Mesenchymal stem cell (in vitro differentiated cells and primary cell): ENCODE measurements at regions not wholly inside any gene's neighbourhood (a gene's known extent, or its start where the extent isn't known, plus 50 kb on each side); places are given as distances from the start of the nearest gene placed in this dataset.
A peak's percentile ranks its signal among the peaks of the same experiment; 100 is the strongest.

ENCODE experiments used
- DNase-seq: peaks from one replicate; pipeline ENCODE4 v3.0.0-alpha.2; 2013
- H2AFZ ChIP-seq: one replicate; pipeline ENCODE4 v1.6.1; 2013; ENCODE audit warnings: low read depth, mild to moderate bottlenecking, control low read depth, inconsistent platforms, low read length, moderate library complexity
- H2AK5ac ChIP-seq: 2 replicates; pipeline ENCODE4 v1.6.1; 2013; ENCODE audit warnings: low read length, moderate library complexity, mild to moderate bottlenecking, inconsistent platforms; ENCODE audit not compliant: severe bottlenecking
- H2BK120ac ChIP-seq: one replicate; pipeline ENCODE4 v1.6.1; 2013; ENCODE audit warnings: low read depth, mild to moderate bottlenecking, inconsistent platforms, low read length, moderate library complexity
- H2BK12ac ChIP-seq, 2 experiments: one replicate each; pipeline ENCODE4 v1.6.1; 2013; ENCODE audit warnings: inconsistent platforms in 2 of 2, low read length in 2 of 2, mild to moderate bottlenecking in 2 of 2, moderate library complexity in 2 of 2, control low read depth in 1 of 2
- H2BK15ac ChIP-seq: one replicate; pipeline ENCODE4 v1.6.1; 2013; ENCODE audit warnings: mild to moderate bottlenecking, low read depth, inconsistent platforms; ENCODE audit not compliant: poor library complexity, severe bottlenecking
- H2BK5ac ChIP-seq: 2 replicates; pipeline ENCODE4 v1.6.1; 2013; ENCODE audit warnings: low read depth, mild to moderate bottlenecking, low read length, control low read depth, inconsistent platforms; ENCODE audit not compliant: poor library complexity, severe bottlenecking
- H3K14ac ChIP-seq, 2 experiments: one replicate each; pipeline ENCODE4 v1.6.1; 2013; ENCODE audit warnings: inconsistent platforms in 2 of 2, low read length in 2 of 2, control low read depth in 1 of 2, mild to moderate bottlenecking in 1 of 2, moderate library complexity in 1 of 2
- H3K18ac ChIP-seq, 2 experiments: one replicate each; pipeline ENCODE4 v1.6.1; 2013; ENCODE audit warnings: inconsistent platforms in 2 of 2, low read length in 2 of 2, control low read depth in 1 of 2, low read depth in 1 of 2, mild to moderate bottlenecking in 1 of 2
- H3K23ac ChIP-seq, 2 experiments: one replicate each; pipeline ENCODE4 v1.6.1; 2013; ENCODE audit warnings: inconsistent platforms in 2 of 2, low read length in 2 of 2, mild to moderate bottlenecking in 2 of 2, moderate library complexity in 2 of 2, control low read depth in 1 of 2
- H3K27ac ChIP-seq: 2 replicates; pipeline ENCODE4 v1.5.1; 2013; ENCODE audit warnings: mild to moderate bottlenecking, moderate library complexity, low read length, control low read depth, inconsistent platforms; ENCODE audit not compliant: poor library complexity, severe bottlenecking
- H3K27me3 ChIP-seq, 2 experiments: 2 replicates each; pipeline versions ENCODE4 v1.6.1 to v1.7.0; 2013; ENCODE audit warnings: low read length in 2 of 2, mild to moderate bottlenecking in 2 of 2, moderate library complexity in 2 of 2, control low read depth in 1 of 2, inconsistent platforms in 1 of 2; ENCODE audit not compliant: control insufficient read depth in 1 of 2, insufficient read depth in 1 of 2
- H3K36me3 ChIP-seq, 2 experiments: 2 replicates each; pipeline versions ENCODE4 v1.6.1 to v1.7.0; 2013; ENCODE audit warnings: low read length in 2 of 2, control low read depth in 1 of 2, inconsistent platforms in 1 of 2, low read depth in 1 of 2, mild to moderate bottlenecking in 1 of 2; ENCODE audit not compliant: insufficient read depth in 2 of 2, control insufficient read depth in 1 of 2
- H3K4ac ChIP-seq, 2 experiments: one replicate each; pipeline ENCODE4 v1.6.1; 2013; ENCODE audit warnings: inconsistent platforms in 2 of 2, low read length in 2 of 2, mild to moderate bottlenecking in 2 of 2, moderate library complexity in 2 of 2, control low read depth in 1 of 2, low read depth in 1 of 2
- H3K4me1 ChIP-seq: 2 replicates; pipeline ENCODE4 v1.6.1; 2013; ENCODE audit warnings: low read depth, low read length, control low read depth; ENCODE audit not compliant: control insufficient read depth, insufficient read depth
- H3K4me2 ChIP-seq: 2 replicates; pipeline ENCODE4 v1.6.1; 2013; ENCODE audit warnings: low read length, mild to moderate bottlenecking, inconsistent platforms; ENCODE audit not compliant: poor library complexity, severe bottlenecking
- H3K4me3 ChIP-seq, 2 experiments: 2 replicates each; pipeline versions ENCODE4 v1.5.1 to v1.7.0; 2013; ENCODE audit warnings: low read length in 2 of 2, mild to moderate bottlenecking in 2 of 2, control low read depth in 1 of 2, low read depth in 1 of 2; ENCODE audit not compliant: insufficient read depth in 1 of 2
- H3K79me1 ChIP-seq: replicated peaks from 2 replicates; pipeline ENCODE4 v1.6.1; 2013; ENCODE audit warnings: mild to moderate bottlenecking, control low read depth, low read length, inconsistent platforms; ENCODE audit not compliant: poor library complexity, severe bottlenecking
- H3K9ac ChIP-seq: 2 replicates; pipeline ENCODE4 v1.7.0; 2013; ENCODE audit warnings: mild to moderate bottlenecking, low read length, moderate library complexity
- H3K9me3 ChIP-seq: 2 replicates; pipeline ENCODE4 v1.7.0; 2013; ENCODE audit warnings: mild to moderate bottlenecking, low read length; ENCODE audit not compliant: control insufficient read depth
- H4K8ac ChIP-seq: one replicate; pipeline ENCODE4 v1.6.1; 2013; ENCODE audit warnings: inconsistent platforms, mild to moderate bottlenecking, low read length, moderate library complexity
- H4K91ac ChIP-seq: one replicate; pipeline ENCODE4 v1.6.1; 2013; ENCODE audit warnings: mild to moderate bottlenecking, low read length, inconsistent platforms
- WGBS: methylation state at CpG from one replicate; pipeline ENCODE4 v1.1.7; 2013; ENCODE audit warnings: mixed read lengths; 5-methylcytosine and 5-hydroxymethylcytosine counted together

GRCh38 chr5:112112346-112112745 is 306.7 kb downstream of the EPB41L4A start:
- DNase-seq, result no peak
- Histone ChIP-seq H3K4me1 (no peaks in the 10 kb centered on the region), H3K4me2 (no peak overlapping the region), H4K91ac (no peak overlapping the region), H3K4me3 (no peak overlapping the region), H3K36me3 (no peaks in the 10 kb centered on the region), H3K79me1 (no peaks in the 10 kb centered on the region), H3K14ac (no peak overlapping the region), H3K23ac (no peak overlapping the region), H3K4ac (no peak overlapping the region), H2AFZ (no peak overlapping the region), H2BK5ac (no peak overlapping the region), H3K27me3 (no peaks in the 10 kb centered on the region), H3K18ac (no peak overlapping the region), H2AK5ac (no peak overlapping the region), H2BK120ac (no peak overlapping the region), H2BK12ac (no peak overlapping the region), H4K8ac (no peak overlapping the region), H3K27ac (no peak overlapping the region), H3K9me3 (no peaks in the 10 kb centered on the region), H2BK15ac (no peak overlapping the region), H3K9ac (no peak overlapping the region)
- 22% methylated on average over 2 of the region's 2 CpGs for WGBS

GRCh38 chr5:112109331-112110007 is 309.6 kb downstream of the EPB41L4A start:
- Histone ChIP-seq H3K27me3 (no peaks in the 10 kb centered on the region), H2BK5ac (no peak overlapping the region), H2AK5ac (no peak overlapping the region), H3K4me3 (no peak overlapping the region), H3K36me3 (no peaks in the 10 kb centered on the region), H2BK120ac (no peak overlapping the region), H3K4ac (no peak overlapping the region), H3K23ac (no peak overlapping the region), H3K18ac (no peak overlapping the region), H4K8ac (no peak overlapping the region), H2AFZ (no peak overlapping the region), H2BK15ac (no peak overlapping the region), H3K4me2 (no peak overlapping the region), H3K79me1 (no peaks in the 10 kb centered on the region), H3K14ac (no peak overlapping the region), H3K27ac (no peak overlapping the region), H3K9ac (no peak overlapping the region), H3K4me1 (no peaks in the 10 kb centered on the region), H3K9me3 (no peaks in the 10 kb centered on the region), H4K91ac (no peak overlapping the region), H2BK12ac (no peak overlapping the region)
- 74% methylated on average over 4 of the region's 4 CpGs for WGBS
- peak; percentile 40 for DNase-seq

GRCh38 chr5:112106878-112107277 is 312.2 kb downstream of the EPB41L4A start:
- Histone ChIP-seq H3K9me3 (no peaks in the 10 kb centered on the region), H3K4me2 (no peak overlapping the region), H3K27ac (no peak overlapping the region), H2AFZ (no peak overlapping the region), H3K27me3 (no peaks in the 10 kb centered on the region), H3K79me1 (no peaks in the 10 kb centered on the region), H3K9ac (no peak overlapping the region), H2AK5ac (no peak overlapping the region), H3K36me3 (no peaks in the 10 kb centered on the region), H2BK5ac (no peak overlapping the region), H3K23ac (no peak overlapping the region), H2BK15ac (no peak overlapping the region), H4K91ac (no peak overlapping the region), H3K18ac (no peak overlapping the region), H4K8ac (no peak overlapping the region), H2BK120ac (no peak overlapping the region), H3K4ac (no peak overlapping the region), H2BK12ac (no peak overlapping the region), H3K14ac (no peak overlapping the region), H3K4me3 (no peak overlapping the region), H3K4me1 (no peaks in the 10 kb centered on the region)
- DNase-seq, result no peak
- 58% methylated on average over 2 of the region's 2 CpGs for WGBS

DNA sequence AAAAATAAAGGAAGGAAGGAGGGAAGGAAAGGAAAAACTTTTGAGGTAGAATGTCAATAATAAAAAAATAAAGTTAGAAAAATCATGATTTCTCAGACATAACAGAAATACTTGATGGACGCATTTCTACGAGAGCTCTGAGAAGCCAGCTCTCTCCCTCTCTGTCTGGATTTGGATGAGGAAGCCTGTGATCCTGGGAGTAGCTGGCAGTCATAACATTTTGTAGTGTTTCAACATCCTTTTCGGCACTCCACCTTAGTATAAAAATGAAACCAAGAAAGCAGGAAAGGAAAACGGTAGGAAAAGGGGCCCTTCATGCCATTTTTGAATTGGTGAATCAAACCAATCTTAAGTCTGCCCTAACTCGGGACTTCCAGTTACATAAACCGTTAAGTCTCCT is 321.3 kb downstream of the EPB41L4A start:
- Histone ChIP-seq H4K91ac (no peak overlapping the region), H3K27ac (no peak overlapping the region)
- WGBS, result 95% methylated on average over 6 of the region's 6 CpGs

More for the DNA sequence above, 321.3 kb downstream of the EPB41L4A start:
- no peak overlapping the region for H2BK5ac ChIP-seq
- no peak overlapping the region for H3K4ac ChIP-seq
- H3K79me1 ChIP-seq, result no peaks in the 10 kb centered on the region
- peaks cover 3% of the 10 kb centered on the region for H3K9me3 ChIP-seq
- H4K8ac ChIP-seq, result no peak overlapping the region
- peak overlapping the region in 1 of 2 experiments; percentile 67 for H3K4me3 ChIP-seq
- no peak overlapping the region for H3K14ac ChIP-seq
- H2AFZ ChIP-seq, result no peak overlapping the region
- H2BK120ac ChIP-seq, result no peak overlapping the region
- H2BK15ac ChIP-seq, result no peak overlapping the region
- no peaks in the 10 kb centered on the region for H3K27me3 ChIP-seq
- no peaks in the 10 kb centered on the region for H3K4me1 ChIP-seq
- H3K18ac ChIP-seq, result no peak overlapping the region
- no peak overlapping the region for H2AK5ac ChIP-seq
- H3K36me3 ChIP-seq, result no peaks in the 10 kb centered on the region
- no peak for DNase-seq
- peak overlapping the region; percentile 77 for H3K9ac ChIP-seq
- no peak overlapping the region for H2BK12ac ChIP-seq
- H3K23ac ChIP-seq, result no peak overlapping the region
- no peak overlapping the region for H3K4me2 ChIP-seq
